GM12891 (cell line): ENCODE measurements at regions not wholly inside any gene's neighbourhood (a gene's known extent, or its start where the extent isn't known, plus 50 kb on each side); places are given as distances from the start of the nearest gene placed in this dataset.
"Not testable (repeated sequence)": the region's sequence is repeated elsewhere in the genome, so short reads cannot be mapped to it uniquely, and the experiment has no call there.

Experiments used
- POLR2A ChIP-seq: IDR thresholded peaks from 2 replicates; pipeline ENCODE4 v1.6.1; 2011; ENCODE audit warnings: low read depth, low read length, control low read depth
- POLR2AphosphoS5 ChIP-seq: IDR thresholded peaks from 2 replicates; pipeline ENCODE4 v1.6.1; 2011; ENCODE audit warnings: low read depth, low read length, control low read depth

DNA sequence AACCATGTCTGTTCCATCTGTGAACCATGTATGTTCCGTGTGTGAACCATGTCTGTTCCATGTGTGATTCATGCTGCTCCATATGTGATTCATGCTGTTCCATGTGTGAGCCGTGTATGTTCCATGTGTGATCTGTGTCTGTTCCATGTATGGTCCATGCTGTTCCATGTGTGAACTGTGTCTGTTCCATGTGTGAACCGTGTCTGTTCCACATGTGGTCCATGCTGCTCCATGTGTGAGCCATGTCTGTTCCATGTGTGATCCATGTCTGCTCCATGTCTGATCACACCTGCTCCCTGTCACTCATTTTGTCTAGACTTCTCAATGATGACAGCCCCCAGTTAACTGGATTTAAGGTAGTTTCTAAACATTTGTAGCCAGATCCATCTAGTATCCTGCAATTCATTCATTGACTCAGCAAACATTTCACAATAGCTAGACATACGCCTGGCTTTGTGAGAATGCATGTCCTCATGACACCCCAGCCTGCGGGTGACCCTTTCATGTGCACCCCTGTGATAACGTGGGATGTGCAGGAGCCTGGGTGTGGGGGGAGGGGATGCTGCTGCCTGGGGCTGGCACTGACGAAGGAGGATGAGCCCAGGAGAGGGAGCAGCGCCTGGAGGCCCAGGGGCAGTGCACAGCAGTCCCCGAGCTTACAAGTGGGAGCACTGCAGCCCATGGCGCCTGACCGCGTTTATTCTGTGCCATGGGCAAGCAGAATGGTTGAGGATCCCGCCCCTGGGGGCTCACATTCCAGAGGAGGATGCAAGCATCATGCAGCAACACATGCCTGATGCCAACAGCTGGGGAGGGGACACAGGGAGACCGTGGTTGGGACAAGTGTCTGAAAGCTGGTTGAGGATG lies 74.1 kb upstream of the METTL9 start:
- not testable (repeated sequence) for TF ChIP-seq POLR2AphosphoS5, POLR2A
